ENCODE measurements at regions not wholly inside any gene's neighbourhood (a gene's known extent, or its start where the extent isn't known, plus 50 kb on each side); places are given as distances from the start of the nearest gene placed in this dataset.

- TF ChIP-seq ZNF274 (IDR thresholded peaks at IDR 0.05; ENCODE audit: insufficient read depth, insufficient read length), result no peak
- TF ChIP-seq JUND (IDR thresholded peaks at IDR 0.05; ENCODE audit: low read depth, low read length), result no peak
- TF ChIP-seq POLR2AphosphoS5 (IDR thresholded peaks at IDR 0.05; ENCODE audit: low read length), result no peak
- TF ChIP-seq RUNX3 (IDR thresholded peaks at IDR 0.05; ENCODE audit: low read length), result no peak
These were observed 445.5 kb upstream of the WWC1 start for GRCh38 chr5:167845952-167846351.

Measured in GM12878 (cell line).